A549 (cell line): ENCODE measurements at regions not wholly inside any gene's neighbourhood (a gene's known extent, or its start where the extent isn't known, plus 50 kb on each side); places are given as distances from the start of the nearest gene placed in this dataset.

ENCODE experiments used
- ATAC-seq, 2 experiments: fragments of 200-7000 bp in 1 of 2; fragments of >200 bp in 1 of 2; cut with Nextera tagmentation in 1 of 2; cut with Tn5 transposase in 1 of 2; 3 replicates each; pipeline versions ENCODE4 v1.8.0 to v1.9.1; 2018 to 2020; ENCODE audit warnings: mild to moderate bottlenecking in 1 of 2, moderate library complexity in 1 of 2
- CTCF ChIA-PET: fragments of 300-600 bp; sonication (Branson Sonifier 250); formaldehyde crosslinking; extraction: SDS; loops from one replicate; lab custom pipeline; 2021; ENCODE audit warnings: antibody characterized with exemption, inconsistent platforms; lab: Yijun Ruan, JAX
- POLR2A ChIA-PET: fragments of 350-600 bp; formaldehyde crosslinking; extraction: SDS; loops from one replicate; lab custom pipeline; 2021; ENCODE audit warnings: antibody characterized with exemption, inconsistent platforms; lab: Yijun Ruan, JAX
- DNase-seq, 2 experiments: peaks; one replicate each; pipeline versions ENCODE4 v3.0.0 to v3.0.0-alpha.2; 2011 to 2016; ENCODE audit warnings: low read depth in 1 of 2, low spot score in 1 of 2
- FAIRE-seq: peaks from 2 replicates; lab custom pipeline; 2011; peaks lifted over from hg19 to GRCh38; lab: Jason Lieb, UNC
- H3K27ac ChIP-seq, 2 experiments: fragments of >200 bp; sonication (Bioruptor Twin); formaldehyde crosslinking; 3 replicates each; pipeline ENCODE4 v1.5.1; 2016 to 2017
- H3K4me1 ChIP-seq: fragments of >200 bp; sonication (Bioruptor Twin); formaldehyde crosslinking; 3 replicates; pipeline ENCODE4 v1.6.1; 2016
- H3K4me2 ChIP-seq: fragments of >200 bp; sonication (Bioruptor Twin); formaldehyde crosslinking; 3 replicates; pipeline ENCODE4 v1.6.1; 2016
- H3K4me3 ChIP-seq: fragments of >200 bp; sonication (Bioruptor Twin); formaldehyde crosslinking; 3 replicates; pipeline ENCODE4 v1.5.1; 2016
- H3K9me3 ChIP-seq: fragments of >200 bp; sonication (Bioruptor Twin); formaldehyde crosslinking; 3 replicates; pipeline ENCODE4 v1.6.1; 2016
- BCL3 ChIP-seq: fragments of >200 bp; sonication (Bioruptor Twin); formaldehyde crosslinking; IDR thresholded peaks from 3 replicates; pipeline ENCODE4 v1.6.1; 2016
- BHLHE40 ChIP-seq: IDR thresholded peaks from 2 replicates; pipeline ENCODE4 v1.6.1; 2012; ENCODE audit warnings: low read depth, low read length, inconsistent platforms
- CBX8 ChIP-seq: fragments of 200-600 bp; sonication (generic); IDR thresholded peaks from 2 replicates; pipeline ENCODE4 v1.6.1; 2016
- CHD2 ChIP-seq: fragments of 150-350 bp; IDR thresholded peaks from 2 replicates; pipeline ENCODE4 v1.6.1; 2014; ENCODE audit warnings: low read length; ENCODE audit not compliant: partially characterized antibody
- CTCF ChIP-seq: fragments of >200 bp; sonication (Bioruptor Twin); formaldehyde crosslinking; IDR thresholded peaks from 3 replicates; pipeline ENCODE4 v1.5.1; 2016
- EHMT2 ChIP-seq: fragments of 200-600 bp; sonication (generic); IDR thresholded peaks from 2 replicates; pipeline ENCODE4 v1.6.1; 2016; ENCODE audit warnings: antibody characterized with exemption, low read depth, mild to moderate bottlenecking, moderate library complexity
- ESRRA ChIP-seq: fragments of 150-350 bp; IDR thresholded peaks from 2 replicates; pipeline ENCODE4 v1.6.1; 2014; ENCODE audit warnings: mild to moderate bottlenecking, low read length, borderline replicate concordance
- HOXA7 ChIP-seq: fragments of 250-450 bp; sonication (Bioruptor Pico); IDR thresholded peaks from 2 replicates; pipeline ENCODE4 v1.5.0; 2020; ENCODE audit warnings: mild to moderate bottlenecking, moderate library complexity
- JUNB ChIP-seq: fragments of >200 bp; sonication (Bioruptor Twin); formaldehyde crosslinking; IDR thresholded peaks from 2 replicates; pipeline ENCODE4 v1.6.1; 2016
- KDM5A ChIP-seq: fragments of 200-600 bp; sonication (generic); IDR thresholded peaks from 2 replicates; pipeline ENCODE4 v1.6.1; 2016; ENCODE audit warnings: antibody characterized with exemption, mild to moderate bottlenecking
- MAFK ChIP-seq: fragments of 450-650 bp; IDR thresholded peaks from 2 replicates; pipeline ENCODE4 v1.6.1; 2014; ENCODE audit not compliant: partially characterized antibody
- MYC ChIP-seq: IDR thresholded peaks from 2 replicates; pipeline ENCODE4 v1.6.1; 2012; ENCODE audit warnings: mild to moderate bottlenecking, inconsistent platforms, low read length, improper control_type of control experiment, borderline replicate concordance
- NFE2L2 ChIP-seq: fragments of 150-350 bp; conservative IDR thresholded peaks from 2 replicates; pipeline ENCODE4 v1.6.1; 2014; ENCODE audit warnings: low read length
- NR3C1 ChIP-seq: fragments of >200 bp; sonication (Bioruptor Twin); formaldehyde crosslinking; IDR thresholded peaks from 3 replicates; pipeline ENCODE4 v1.6.1; 2017
- PHF8 ChIP-seq: fragments of 200-600 bp; sonication (generic); IDR thresholded peaks from 2 replicates; pipeline ENCODE4 v1.6.1; 2016; ENCODE audit warnings: low read depth, mild to moderate bottlenecking, antibody characterized with exemption, moderate library complexity, borderline replicate concordance
- RAD21 ChIP-seq, 2 experiments: fragments of >200 bp in 1 of 2; sonication (Bioruptor Twin) in 1 of 2; formaldehyde crosslinking in 1 of 2; IDR thresholded peaks in 1 of 2; conservative IDR thresholded peaks in 1 of 2; 2 replicates in 1 of 2; 3 replicates in 1 of 2; pipeline ENCODE4 v1.6.1; 2012 to 2018; ENCODE audit warnings: inconsistent platforms in 1 of 2
- REST ChIP-seq: fragments of 200-600 bp; sonication (generic); IDR thresholded peaks from 2 replicates; pipeline ENCODE4 v1.6.1; 2016; ENCODE audit warnings: antibody characterized with exemption, mild to moderate bottlenecking, moderate library complexity
- SMC3 ChIP-seq: fragments of >200 bp; sonication (Bioruptor Twin); formaldehyde crosslinking; IDR thresholded peaks from 3 replicates; pipeline ENCODE4 v1.6.1; 2018; ENCODE audit warnings: inconsistent platforms
- SREBF2 ChIP-seq: fragments of 450-650 bp; IDR thresholded peaks from 2 replicates; pipeline ENCODE4 v1.6.1; 2014; ENCODE audit warnings: mild to moderate bottlenecking, moderate library complexity
- ZFP36 ChIP-seq: fragments of 450-650 bp; IDR thresholded peaks from 2 replicates; pipeline ENCODE4 v1.6.1; 2014; ENCODE audit warnings: borderline replicate concordance; ENCODE audit not compliant: partially characterized antibody
- WGBS: methylation state at CpG from one replicate; pipeline ENCODE4 v1.1.6; 2017; ENCODE audit errors: missing lambda C conversion rate; 5-methylcytosine and 5-hydroxymethylcytosine counted together
- TF ChIP-seq, protein P1 (sequence below): fragments of >200 bp; sonication (Bioruptor Twin); formaldehyde crosslinking; IDR thresholded peaks from 2 replicates; pipeline ENCODE4 v1.6.1; 2016
- TF ChIP-seq, protein P2 (sequence below): fragments of 450-650 bp; IDR thresholded peaks from 2 replicates; pipeline ENCODE4 v1.6.1; 2014; ENCODE audit warnings: antibody characterized with exemption
- TF ChIP-seq, protein P3 (sequence below): IDR thresholded peaks from 2 replicates; pipeline ENCODE4 v1.6.1; 2012; ENCODE audit warnings: low read depth, borderline replicate concordance

GRCh38 chr1:65072845-65073244 is 75.2 kb upstream of the AK4 start (continued):
- TF ChIP-seq RAD21 (conservative IDR thresholded peaks at IDR 0.05 in 1 of 2, IDR thresholded peaks at IDR 0.05 in 1 of 2): no peak
- TF ChIP-seq EHMT2: no peak
- no peak for TF ChIP-seq KDM5A

DNA sequence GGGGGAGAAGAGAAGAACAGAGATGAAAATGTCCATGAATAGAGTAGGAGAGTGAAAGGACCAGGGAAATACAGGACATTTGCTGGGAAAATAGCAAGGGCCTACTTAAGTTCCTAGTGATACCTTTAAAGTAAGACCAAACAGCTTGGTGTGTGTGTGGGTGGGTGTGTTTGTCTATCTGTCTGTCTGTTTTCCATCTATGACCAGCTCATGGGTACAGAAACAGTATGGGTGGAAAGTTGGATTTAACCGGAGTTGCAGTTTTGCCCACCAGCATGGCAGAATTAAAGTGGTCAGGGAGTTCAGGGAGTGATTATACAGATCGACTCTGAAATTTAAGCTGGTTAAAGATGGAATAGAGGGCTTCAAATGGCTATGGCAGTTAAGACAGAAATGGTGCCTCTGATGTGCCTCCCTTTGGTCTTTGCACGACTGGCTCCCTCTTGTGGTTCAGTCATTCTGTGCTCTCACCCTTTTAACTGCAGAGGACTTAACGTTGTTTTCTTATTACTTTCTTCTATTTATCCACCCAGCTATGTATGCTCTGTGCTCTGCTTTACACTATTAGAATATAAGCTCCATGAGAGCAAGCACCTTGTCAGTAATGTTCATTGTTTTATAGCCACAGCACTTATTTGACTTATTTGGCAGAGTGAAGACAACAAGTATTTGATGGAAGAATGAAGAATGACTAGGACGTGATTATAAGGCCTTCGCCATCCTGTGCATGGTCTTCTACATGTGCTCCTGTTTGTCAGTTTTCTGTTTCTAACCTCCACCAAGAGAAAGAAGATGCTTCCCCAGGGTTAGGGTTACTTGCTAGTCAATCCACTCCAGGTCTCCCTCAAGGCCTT is 72.7 kb upstream of the AK4 start:
- TF ChIP-seq, protein P1, sequence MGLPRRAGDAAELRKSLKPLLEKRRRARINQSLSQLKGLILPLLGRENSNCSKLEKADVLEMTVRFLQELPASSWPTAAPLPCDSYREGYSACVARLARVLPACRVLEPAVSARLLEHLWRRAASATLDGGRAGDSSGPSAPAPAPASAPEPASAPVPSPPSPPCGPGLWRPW: no peak
- TF ChIP-seq REST (no peak), JUNB (no peak), KDM5A (no peak), SMC3 (peak; percentile 60), RAD21 (conservative IDR thresholded peaks at IDR 0.05 in 1 of 2, IDR thresholded peaks at IDR 0.05 in 1 of 2) (peak; percentile 63 to 69), CTCF (peak; percentile 66)
- H3K4me3 ChIP-seq: no peak overlapping the region
- H3K4me2 ChIP-seq: no peak overlapping the region
- no peaks in the 10 kb centered on the region for H3K4me1 ChIP-seq
- no peak overlapping the region for H3K27ac ChIP-seq
- no peaks in the 10 kb centered on the region for H3K9me3 ChIP-seq
- 49% methylated on average over 6 of the region's 6 CpGs for WGBS
- FAIRE-seq (no peak), ATAC-seq (peak; percentile 87 to 94; a peak in 5 of 6 replicates), DNase-seq (peak; percentile 34 to 66)
- ChIA-PET CTCF (interaction anchor here (0.6 to 2.5 kb wide), 13 partner anchors 9 to 1971 kb away, joined by 3 to 8 read pairs (median 3); no protein-coding TSS in a partner anchor), POLR2A (no interaction called here)

- POLR2A ChIA-PET: no interaction called here
- Histone ChIP-seq H3K9me3 (no peaks in the 10 kb centered on the region), H3K4me2 (no peak overlapping the region), H3K27ac (no peak overlapping the region), H3K4me3 (no peak overlapping the region), H3K4me1 (no peaks in the 10 kb centered on the region)
- FAIRE-seq: no peak
- no peak for TF ChIP-seq SREBF2
- TF ChIP-seq ESRRA: no peak
- no peak for TF ChIP-seq PHF8
- TF ChIP-seq NR3C1: no peak
- no peak for TF ChIP-seq CHD2
- TF ChIP-seq, protein P2, sequence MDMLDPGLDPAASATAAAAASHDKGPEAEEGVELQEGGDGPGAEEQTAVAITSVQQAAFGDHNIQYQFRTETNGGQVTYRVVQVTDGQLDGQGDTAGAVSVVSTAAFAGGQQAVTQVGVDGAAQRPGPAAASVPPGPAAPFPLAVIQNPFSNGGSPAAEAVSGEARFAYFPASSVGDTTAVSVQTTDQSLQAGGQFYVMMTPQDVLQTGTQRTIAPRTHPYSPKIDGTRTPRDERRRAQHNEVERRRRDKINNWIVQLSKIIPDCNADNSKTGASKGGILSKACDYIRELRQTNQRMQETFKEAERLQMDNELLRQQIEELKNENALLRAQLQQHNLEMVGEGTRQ: no peak
- TF ChIP-seq CBX8: no peak
- TF ChIP-seq BHLHE40: no peak
- no peak for TF ChIP-seq MYC
- no peak for TF ChIP-seq BCL3
- TF ChIP-seq NFE2L2: no peak
- TF ChIP-seq SMC3: no peak
- no peak for TF ChIP-seq MAFK
- TF ChIP-seq, protein P3, sequence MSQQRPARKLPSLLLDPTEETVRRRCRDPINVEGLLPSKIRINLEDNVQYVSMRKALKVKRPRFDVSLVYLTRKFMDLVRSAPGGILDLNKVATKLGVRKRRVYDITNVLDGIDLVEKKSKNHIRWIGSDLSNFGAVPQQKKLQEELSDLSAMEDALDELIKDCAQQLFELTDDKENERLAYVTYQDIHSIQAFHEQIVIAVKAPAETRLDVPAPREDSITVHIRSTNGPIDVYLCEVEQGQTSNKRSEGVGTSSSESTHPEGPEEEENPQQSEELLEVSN: no peak
- TF ChIP-seq HOXA7: no peak
- no peak for TF ChIP-seq ZFP36
- 57% methylated on average over 3 of the region's 3 CpGs for WGBS
- DNase-seq: no peak
- CTCF ChIA-PET: interaction anchor here (1.0 to 2.5 kb wide), 3 partner anchors 11 to 132 kb away, joined by 3 to 8 read pairs (median 3); no protein-coding TSS in a partner anchor
- no peak for ATAC-seq
Measured at GRCh38 chr1:65077369-65077768, 70.6 kb upstream of the AK4 start.
